Upper lobe of right lung (tissue), 1 donor: ENCODE measurements at regions not wholly inside any gene's neighbourhood (a gene's known extent, or its start where the extent isn't known, plus 50 kb on each side); places are given as distances from the start of the nearest gene placed in this dataset.

ENCODE experiments used
- ATAC-seq: fragments of 200-7000 bp; cut with Tn5 transposase; one replicate; pipeline ENCODE4 v1.9.1; 2020; ENCODE audit warnings: mild to moderate bottlenecking, moderate library complexity
- DNase-seq: peaks from one replicate; pipeline ENCODE4 v3.0.0-alpha.2; 2020
- H3K27ac ChIP-seq: fragments of 200-600 bp; one replicate; pipeline ENCODE4 v1.8.0; 2022
- H3K27me3 ChIP-seq: fragments of 200-600 bp; one replicate; pipeline ENCODE4 v1.8.0; 2022; ENCODE audit warnings: mild to moderate bottlenecking
- H3K36me3 ChIP-seq: fragments of 200-600 bp; one replicate; pipeline ENCODE4 v1.8.0; 2022
- H3K4me1 ChIP-seq: fragments of 200-600 bp; one replicate; pipeline ENCODE4 v1.8.0; 2022
- H3K4me3 ChIP-seq: fragments of 200-600 bp; one replicate; pipeline ENCODE4 v1.8.0; 2022; ENCODE audit warnings: mild to moderate bottlenecking
- H3K9me3 ChIP-seq: fragments of 200-600 bp; one replicate; pipeline ENCODE4 v1.8.0; 2022
- CTCF ChIP-seq: fragments of 200-600 bp; IDR thresholded peaks from one replicate; pipeline ENCODE4 v1.8.0; 2022; ENCODE audit warnings: antibody characterized with exemption
- intact Hi-C: fragments of 100-400 bp; cut with DNase I; formaldehyde crosslinking; loops from one replicate; pipeline ENCODE4 v1.11.0; 2022
- donor health status: DM: no; HTN: yes; CAD: no; lungs with severe emphysema.

DNA sequence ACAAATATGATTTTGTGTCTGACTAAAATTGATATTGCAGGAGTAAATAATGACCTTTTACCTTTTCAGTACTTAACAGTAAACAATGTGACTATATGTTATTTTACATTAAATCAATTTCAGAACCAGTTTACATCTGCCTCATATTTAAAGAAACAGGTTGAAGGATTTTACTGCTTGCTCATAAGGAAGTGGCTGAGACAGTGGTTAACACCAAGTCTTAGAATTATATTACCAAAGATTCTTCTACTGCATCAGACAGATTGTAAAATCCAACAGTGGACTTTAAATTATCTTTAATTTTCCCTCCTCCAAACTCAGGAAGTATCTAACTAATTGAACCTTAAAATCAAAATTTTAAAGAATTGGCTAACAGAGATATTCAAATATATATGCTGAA is 1929.9 kb downstream of the PCDH9 start:
- ATAC-seq: no peak
- Histone ChIP-seq H3K9me3 (no peaks in the 10 kb centered on the region), H3K27ac (no peak overlapping the region), H3K27me3 (no peaks in the 10 kb centered on the region), H3K4me1 (no peaks in the 10 kb centered on the region), H3K36me3 (no peaks in the 10 kb centered on the region), H3K4me3 (no peak overlapping the region)
- DNase-seq: no peak
- TF ChIP-seq CTCF: no peak
- intact Hi-C loops: no loop called here

DNA sequence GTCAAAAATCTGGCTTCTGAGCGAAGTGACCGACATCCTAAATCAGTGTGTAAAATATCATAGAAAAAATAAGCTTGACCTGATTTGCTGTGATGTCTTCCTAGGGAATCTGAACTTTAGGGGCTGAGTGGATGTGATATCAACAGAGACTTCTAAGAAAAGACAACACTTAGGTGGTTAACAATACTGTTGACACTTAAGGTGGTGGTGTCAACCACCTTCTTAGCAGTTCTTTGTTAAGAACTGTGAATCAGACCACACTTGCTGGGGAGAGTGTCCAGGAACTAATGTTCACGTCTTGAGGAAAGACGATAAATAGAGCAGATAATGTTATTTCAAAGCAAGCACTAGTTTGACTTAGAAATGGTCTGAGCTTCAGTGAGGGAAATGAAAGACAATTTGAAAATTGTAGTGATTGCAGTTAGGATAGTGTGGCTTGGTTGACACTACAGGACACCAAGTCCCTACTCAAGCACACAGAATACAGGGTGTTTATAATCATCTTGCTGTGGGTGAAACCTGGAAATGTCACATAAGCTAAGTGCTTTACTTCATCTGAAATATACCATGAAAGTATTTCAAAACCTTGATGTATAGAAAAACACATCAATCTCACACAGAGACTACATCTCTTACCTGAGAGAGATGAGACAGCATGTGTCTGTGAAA is 1936.5 kb downstream of the PCDH9 start:
- Histone ChIP-seq H3K36me3 (no peaks in the 10 kb centered on the region), H3K27me3 (no peaks in the 10 kb centered on the region), H3K9me3 (no peaks in the 10 kb centered on the region), H3K4me3 (no peak overlapping the region), H3K27ac (no peak overlapping the region), H3K4me1 (no peaks in the 10 kb centered on the region)
- ATAC-seq (no peak), DNase-seq (no peak)
- TF ChIP-seq CTCF: no peak
- intact Hi-C loops: no loop called here

- ATAC-seq (no peak), DNase-seq (no peak)
- Histone ChIP-seq H3K4me3 (no peak overlapping the region), H3K4me1 (no peaks in the 10 kb centered on the region), H3K27ac (no peak overlapping the region), H3K36me3 (no peaks in the 10 kb centered on the region), H3K27me3 (no peaks in the 10 kb centered on the region), H3K9me3 (no peaks in the 10 kb centered on the region)
- no peak for TF ChIP-seq CTCF
- intact Hi-C loops: no loop called here
These were observed 1937.6 kb downstream of the PCDH9 start for GRCh38 chr13:65292488-65292901.

- intact Hi-C loops: no loop called here
- Histone ChIP-seq H3K4me3 (no peak overlapping the region), H3K27me3 (no peaks in the 10 kb centered on the region), H3K4me1 (no peaks in the 10 kb centered on the region), H3K36me3 (no peaks in the 10 kb centered on the region), H3K9me3 (no peaks in the 10 kb centered on the region), H3K27ac (no peak overlapping the region)
- no peak for ATAC-seq
- DNase-seq: no peak
- no peak for TF ChIP-seq CTCF
These were observed 1942.7 kb downstream of the PCDH9 start for GRCh38 chr13:65287405-65287804.

GRCh38 chr13:65275838-65276630 is 1954.1 kb downstream of the PCDH9 start:
- intact Hi-C loops: no loop called here
- Histone ChIP-seq H3K27ac (no peak overlapping the region), H3K4me1 (no peaks in the 10 kb centered on the region), H3K36me3 (no peaks in the 10 kb centered on the region), H3K4me3 (no peak overlapping the region), H3K9me3 (peaks cover 12% of the 10 kb centered on the region), H3K27me3 (no peaks in the 10 kb centered on the region)
- no peak for DNase-seq
- TF ChIP-seq CTCF: no peak
- ATAC-seq: no peak
